RWPE2 (cell line): ENCODE measurements at regions not wholly inside any gene's neighbourhood (a gene's known extent, or its start where the extent isn't known, plus 50 kb on each side); places are given as distances from the start of the nearest gene placed in this dataset.

Source experiments
- ATAC-seq: fragments of 200-7000 bp; cut with Tn5 transposase; 3 replicates; pipeline ENCODE4 v1.9.1; 2021; ENCODE audit warnings: low read depth
- DNase-seq: peaks from one replicate; pipeline ENCODE4 v3.0.0-alpha.2; 2020; ENCODE audit warnings: low spot score
- H3K27ac ChIP-seq: fragments of 450-650 bp; 2 replicates; pipeline ENCODE4 v1.5.1; 2017; ENCODE audit warnings: mild to moderate bottlenecking; ENCODE audit not compliant: poor library complexity, severe bottlenecking
- H3K27me3 ChIP-seq: fragments of 250-450 bp; sonication (Bioruptor Pico); 2 replicates; pipeline ENCODE4 v1.5.1; 2021; ENCODE audit warnings: mild to moderate bottlenecking, moderate library complexity; ENCODE audit not compliant: insufficient read depth, poor library complexity, severe bottlenecking
- H3K36me3 ChIP-seq: fragments of 250-450 bp; sonication (Bioruptor Pico); 2 replicates; pipeline ENCODE4 v1.5.1; 2020; ENCODE audit warnings: low read depth, mild to moderate bottlenecking, moderate library complexity
- H3K4me1 ChIP-seq: fragments of 250-450 bp; sonication (Bioruptor Pico); 2 replicates; pipeline ENCODE4 v1.5.1; 2021; ENCODE audit warnings: mild to moderate bottlenecking, moderate library complexity; ENCODE audit not compliant: insufficient read depth, poor library complexity, severe bottlenecking
- H3K4me3 ChIP-seq: fragments of 250-450 bp; sonication (Bioruptor Pico); 2 replicates; pipeline ENCODE4 v1.5.1; 2021; ENCODE audit warnings: mild to moderate bottlenecking, moderate library complexity; ENCODE audit not compliant: severe bottlenecking
- H3K9me3 ChIP-seq: fragments of 250-450 bp; sonication (Bioruptor Pico); 2 replicates; pipeline ENCODE4 v1.5.1; 2021; ENCODE audit warnings: mild to moderate bottlenecking, moderate library complexity; ENCODE audit not compliant: severe bottlenecking
- CTCF ChIP-seq: fragments of 450-650 bp; IDR thresholded peaks from one replicate; pipeline ENCODE4 v1.5.1; 2017; ENCODE audit warnings: mild to moderate bottlenecking, moderate library complexity; ENCODE audit not compliant: poor library complexity, severe bottlenecking

GRCh38 chr1:65020774-65021173, 54.4 kb upstream of the JAK1 start:
- no peaks in the 10 kb centered on the region for H3K27me3 ChIP-seq
- H3K27ac ChIP-seq = no peak overlapping the region
- DNase-seq = no peak
- H3K9me3 ChIP-seq = no peaks in the 10 kb centered on the region
- H3K4me1 ChIP-seq = no peaks in the 10 kb centered on the region
- TF ChIP-seq CTCF = peak; percentile 38
- H3K36me3 ChIP-seq = no peaks in the 10 kb centered on the region
- no peak overlapping the region for H3K4me3 ChIP-seq
- peak; percentile 75 for ATAC-seq

- H3K36me3 ChIP-seq = no peaks in the 10 kb centered on the region
- TF ChIP-seq CTCF = no peak
- no peak overlapping the region for H3K27ac ChIP-seq
- DNase-seq = no peak
- H3K27me3 ChIP-seq = no peaks in the 10 kb centered on the region
- no peak overlapping the region for H3K4me3 ChIP-seq
- H3K4me1 ChIP-seq = no peaks in the 10 kb centered on the region
- no peak for ATAC-seq
- no peaks in the 10 kb centered on the region for H3K9me3 ChIP-seq
These were observed 55.4 kb upstream of the JAK1 start for GRCh38 chr1:65021795-65022194.

- no peak for DNase-seq
- no peaks in the 10 kb centered on the region for H3K9me3 ChIP-seq
- ATAC-seq = no peak
- H3K27me3 ChIP-seq = no peaks in the 10 kb centered on the region
- TF ChIP-seq CTCF = no peak
- no peak overlapping the region for H3K27ac ChIP-seq
- no peak overlapping the region for H3K4me3 ChIP-seq
- H3K4me1 ChIP-seq = no peaks in the 10 kb centered on the region
- H3K36me3 ChIP-seq = no peaks in the 10 kb centered on the region
These were observed 55.9 kb upstream of the JAK1 start for GRCh38 chr1:65022216-65022615.

- DNase-seq = no peak
- no peaks in the 10 kb centered on the region for H3K9me3 ChIP-seq
- H3K4me3 ChIP-seq = no peak overlapping the region
- no peaks in the 10 kb centered on the region for H3K36me3 ChIP-seq
- H3K4me1 ChIP-seq = no peaks in the 10 kb centered on the region
- no peak for TF ChIP-seq CTCF
- ATAC-seq = no peak
- H3K27me3 ChIP-seq = no peaks in the 10 kb centered on the region
- no peak overlapping the region for H3K27ac ChIP-seq
These were observed 59.4 kb upstream of the JAK1 start for GRCh38 chr1:65025794-65026193.

GRCh38 chr1:65026235-65026634, 59.9 kb upstream of the JAK1 start:
- Histone ChIP-seq H3K36me3 (no peaks in the 10 kb centered on the region), H3K9me3 (no peaks in the 10 kb centered on the region), H3K27ac (no peak overlapping the region), H3K27me3 (no peaks in the 10 kb centered on the region), H3K4me3 (no peak overlapping the region), H3K4me1 (no peaks in the 10 kb centered on the region)
- TF ChIP-seq CTCF = no peak
- no peak for DNase-seq
- ATAC-seq = no peak
